GM23338 (cell line): ENCODE measurements at regions not wholly inside any gene's neighbourhood (a gene's known extent, or its start where the extent isn't known, plus 50 kb on each side); places are given as distances from the start of the nearest gene placed in this dataset.

ENCODE experiments used
- ATAC-seq: fragments of 200-7000 bp; cut with Tn5 transposase; 3 replicates; pipeline ENCODE4 v1.9.1; 2020
- DNase-seq: peaks from one replicate; pipeline ENCODE4 v3.0.0-alpha.2; 2015; ENCODE audit warnings: low spot score
- H2AFZ ChIP-seq: fragments of 200-600 bp; sonication (generic); 2 replicates; pipeline ENCODE4 v1.8.0; 2016; ENCODE audit warnings: antibody characterized with exemption, mild to moderate bottlenecking, moderate library complexity
- H3F3A ChIP-seq: fragments of 200-600 bp; sonication (generic); replicated peaks from 2 replicates; pipeline ENCODE4 v1.8.0; 2017; ENCODE audit warnings: antibody characterized with exemption, mixed run types, low read depth
- H3K27ac ChIP-seq: fragments of 200-600 bp; sonication (generic); 2 replicates; pipeline ENCODE4 v1.6.1; 2016; ENCODE audit warnings: low read depth
- H3K27me3 ChIP-seq: fragments of 200-600 bp; sonication (generic); 2 replicates; pipeline ENCODE4 v1.8.0; 2016; ENCODE audit warnings: mild to moderate bottlenecking, mixed run types, moderate library complexity; ENCODE audit not compliant: insufficient read depth
- H3K36me3 ChIP-seq: fragments of 200-600 bp; sonication (generic); 2 replicates; pipeline ENCODE4 v1.8.0; 2016; ENCODE audit warnings: mild to moderate bottlenecking; ENCODE audit not compliant: insufficient read depth
- H3K4me1 ChIP-seq: fragments of 200-600 bp; sonication (generic); 2 replicates; pipeline ENCODE4 v1.8.0; 2016; ENCODE audit warnings: mild to moderate bottlenecking, moderate library complexity; ENCODE audit not compliant: insufficient read depth
- H3K4me2 ChIP-seq: fragments of 200-600 bp; sonication (generic); 2 replicates; pipeline ENCODE4 v1.7.1; 2017; ENCODE audit warnings: mixed run types
- H3K4me3 ChIP-seq: fragments of 200-600 bp; sonication (generic); 2 replicates; pipeline ENCODE4 v1.6.1; 2016; ENCODE audit warnings: mixed run types
- H3K79me2 ChIP-seq: fragments of 200-600 bp; sonication (generic); replicated peaks from 2 replicates; pipeline ENCODE4 v1.8.0; 2017; ENCODE audit warnings: mild to moderate bottlenecking; ENCODE audit not compliant: insufficient read depth
- H3K9me2 ChIP-seq: fragments of 200-600 bp; sonication (generic); 2 replicates; pipeline ENCODE4 v1.8.0; 2017; ENCODE audit not compliant: insufficient read depth
- H4K20me1 ChIP-seq: fragments of 200-600 bp; sonication (generic); replicated peaks from 2 replicates; pipeline ENCODE4 v1.8.0; 2017; ENCODE audit warnings: mild to moderate bottlenecking; ENCODE audit not compliant: insufficient read depth
- H3K27ac Mint-ChIP-seq: 2 replicates; pipeline ENCODE4 v1.8.0; 2020; ENCODE audit warnings: inconsistent platforms, mild to moderate bottlenecking, moderate library complexity, mixed read lengths
- H3K27me3 Mint-ChIP-seq: 3 replicates; pipeline ENCODE4 v1.8.0; 2022; ENCODE audit warnings: low read depth, mild to moderate bottlenecking, moderate library complexity, mixed read lengths, inconsistent platforms; ENCODE audit not compliant: insufficient read depth, poor library complexity
- H3K36me3 Mint-ChIP-seq: 3 replicates; pipeline ENCODE4 v1.8.0; 2021; ENCODE audit warnings: low read depth, mild to moderate bottlenecking, inconsistent platforms, moderate library complexity, mixed read lengths
- H3K4me1 Mint-ChIP-seq: 3 replicates; pipeline ENCODE4 v1.8.0; 2020; ENCODE audit warnings: mild to moderate bottlenecking, inconsistent platforms, mixed read lengths
- H3K4me3 Mint-ChIP-seq: 3 replicates; pipeline ENCODE4 v1.8.0; 2021; ENCODE audit warnings: moderate library complexity, mild to moderate bottlenecking, inconsistent platforms, mixed read lengths
- H3K9me3 Mint-ChIP-seq: 3 replicates; pipeline ENCODE4 v1.8.0; 2020; ENCODE audit warnings: moderate library complexity, mild to moderate bottlenecking, inconsistent platforms, mixed read lengths
- CREB1 ChIP-seq: fragments of 250-450 bp; sonication (Bioruptor Pico); IDR thresholded peaks from 2 replicates; pipeline ENCODE4 v1.5.0; 2020; ENCODE audit warnings: low read depth, mild to moderate bottlenecking, moderate library complexity
- CTCF ChIP-seq, 2 experiments: fragments of 200-600 bp in 1 of 2; sonication (generic) in 1 of 2; conservative IDR thresholded peaks; 2 replicates each; pipeline versions ENCODE4 v1.5.1 to v1.6.1; 2016 to 2017; ENCODE audit warnings: antibody characterized with exemption in 2 of 2, low read depth in 2 of 2, mild to moderate bottlenecking in 2 of 2, moderate library complexity in 1 of 2
- ETS1 ChIP-seq: IDR thresholded peaks from 2 replicates; pipeline ENCODE4 v1.6.1; 2016; ENCODE audit warnings: antibody characterized with exemption
- EZH2 ChIP-seq: fragments of 200-600 bp; sonication (generic); IDR thresholded peaks from one replicate; pipeline ENCODE4 v1.8.0; 2017; ENCODE audit warnings: antibody characterized with exemption, mild to moderate bottlenecking, low read depth; ENCODE audit not compliant: unreplicated experiment
- EZH2phosphoT487 ChIP-seq: fragments of 200-600 bp; sonication (generic); IDR thresholded peaks from one replicate; pipeline ENCODE4 v1.8.1; 2018; ENCODE audit warnings: antibody characterized with exemption; ENCODE audit not compliant: unreplicated experiment
- JUNB ChIP-seq: IDR thresholded peaks from one replicate; pipeline ENCODE4 v1.6.1; 2016; ENCODE audit warnings: antibody characterized with exemption; ENCODE audit not compliant: unreplicated experiment
- NANOG ChIP-seq: IDR thresholded peaks from 2 replicates; pipeline ENCODE4 v1.6.1; 2016; ENCODE audit warnings: antibody characterized with exemption, borderline replicate concordance
- POLR2AphosphoS5 ChIP-seq: IDR thresholded peaks from 2 replicates; pipeline ENCODE4 v1.6.1; 2016; ENCODE audit warnings: antibody characterized with exemption, low read depth
- REST ChIP-seq: IDR thresholded peaks from one replicate; pipeline ENCODE4 v1.6.1; 2018; ENCODE audit warnings: antibody characterized with exemption; ENCODE audit not compliant: unreplicated experiment
- STAT1 ChIP-seq: IDR thresholded peaks from one replicate; pipeline ENCODE4 v1.6.1; 2016; ENCODE audit warnings: antibody characterized with exemption; ENCODE audit not compliant: unreplicated experiment
- ZNF114 ChIP-seq: fragments of 250-450 bp; sonication (Bioruptor Pico); IDR thresholded peaks from 2 replicates; pipeline ENCODE4 v1.5.0; 2020; ENCODE audit warnings: mild to moderate bottlenecking, moderate library complexity
- ZNF331 ChIP-seq: fragments of 250-450 bp; sonication (Bioruptor Pico); IDR thresholded peaks from 2 replicates; pipeline ENCODE4 v1.5.0; 2020; ENCODE audit warnings: low read depth, mild to moderate bottlenecking, moderate library complexity
- ZNF462 ChIP-seq: fragments of 250-450 bp; sonication (Bioruptor Pico); IDR thresholded peaks from 2 replicates; pipeline ENCODE4 v1.5.0; 2020; ENCODE audit warnings: mild to moderate bottlenecking, moderate library complexity

- no peak overlapping the region for H3K4me3 Mint-ChIP-seq
- H3K9me3 Mint-ChIP-seq, result no peaks in the 10 kb centered on the region
- H3K4me1 Mint-ChIP-seq, result peaks cover 11% of the 10 kb centered on the region; the same call in 2 of the 3 replicates
- Histone ChIP-seq H3K27me3 (no peaks in the 10 kb centered on the region), H3K9me2 (no peaks in the 10 kb centered on the region), H2AFZ (no peak overlapping the region), H3K79me2 (no peaks in the 10 kb centered on the region), H3K4me3 (no peak overlapping the region), H3K36me3 (no peaks in the 10 kb centered on the region), H3K4me2 (no peak overlapping the region), H3K4me1 (peaks cover 5% of the 10 kb centered on the region; the same call in 1 of the 2 replicates), H4K20me1 (no peaks in the 10 kb centered on the region), H3K27ac (no peak overlapping the region), H3F3A (no peaks in the 10 kb centered on the region)
- H3K27me3 Mint-ChIP-seq, result no peaks in the 10 kb centered on the region
- no peak overlapping the region for H3K27ac Mint-ChIP-seq
- no peak for ATAC-seq
- no peaks in the 10 kb centered on the region for H3K36me3 Mint-ChIP-seq
- TF ChIP-seq ETS1 (no peak), REST (no peak), CREB1 (CRISPR knock-in tag) (no peak), ZNF462 (CRISPR knock-in tag) (no peak), STAT1 (no peak), NANOG (no peak), EZH2 (no peak), ZNF114 (CRISPR knock-in tag) (no peak), JUNB (no peak), CTCF (conservative IDR thresholded peaks at IDR 0.05; ENCODE audit: low read depth in 2 of 2) (no peak), ZNF331 (CRISPR knock-in tag) (no peak), EZH2phosphoT487 (no peak), POLR2AphosphoS5 (no peak)
- DNase-seq, result no peak
Observed at GRCh38 chr4:18128241-18128640, 106.7 kb upstream of the LCORL start.
